Left hindlimb (tissue), 1 donor: ENCODE measurements at regions not wholly inside any gene's neighbourhood (a gene's known extent, or its start where the extent isn't known, plus 50 kb on each side); places are given as distances from the start of the nearest gene placed in this dataset.
"Not testable (repeated sequence)": the region's sequence is repeated elsewhere in the genome, so short reads cannot be mapped to it uniquely, and the experiment has no call there.

Experiments used
- DNase-seq: peaks from one replicate; pipeline ENCODE4 v3.0.0-alpha.2; 2018

DNA sequence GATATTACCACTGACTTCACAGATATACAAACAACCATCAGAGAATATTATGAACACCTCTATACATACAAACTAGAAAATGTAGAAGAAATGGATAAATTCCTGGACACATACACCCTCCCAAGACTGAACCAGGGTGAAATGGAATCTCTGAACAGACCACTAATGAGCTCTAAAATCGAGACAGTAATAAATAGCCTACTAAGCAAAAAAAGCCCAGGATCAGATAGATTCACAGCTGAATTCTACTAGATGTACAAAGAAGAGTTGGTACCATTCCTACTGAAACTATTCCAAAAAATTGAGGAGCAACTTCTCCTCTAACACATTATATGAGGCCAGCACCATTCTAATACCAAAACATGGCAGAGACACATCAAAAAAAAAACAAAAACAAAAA, 837.7 kb downstream of the FSCB start:
- DNase-seq: no peak

DNA sequence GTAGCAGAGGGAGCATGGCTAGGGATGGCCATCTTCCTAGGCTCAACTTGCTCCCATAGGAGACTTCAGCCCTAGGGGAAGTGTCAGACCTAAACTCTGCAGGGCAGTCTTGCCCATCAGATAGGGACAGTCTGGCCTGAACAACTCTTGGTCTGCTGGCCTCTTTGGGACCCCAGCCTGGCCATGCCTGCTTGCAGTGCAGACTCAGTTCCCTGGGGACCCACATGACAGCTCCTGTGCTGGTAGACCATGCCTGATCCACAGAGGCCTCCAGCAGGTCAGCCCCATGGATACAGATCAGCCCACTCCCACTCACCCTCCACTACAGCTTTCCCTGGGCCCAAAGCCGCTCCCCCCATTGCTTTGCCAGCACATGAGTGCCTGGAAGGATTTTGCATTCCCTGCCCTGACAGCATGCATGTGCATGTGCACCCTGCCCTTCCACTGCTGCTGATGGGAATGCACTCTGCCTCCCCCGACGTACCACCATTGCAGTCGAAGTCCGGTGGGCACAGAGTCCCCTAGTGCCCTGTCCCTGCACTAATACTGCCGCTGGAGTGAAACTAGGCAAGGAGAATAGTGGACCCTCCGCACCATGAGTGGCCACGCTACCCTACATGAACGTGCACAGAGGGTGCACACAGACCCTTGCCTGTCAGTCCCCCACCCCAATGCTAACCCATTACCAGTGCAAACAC, 841.4 kb downstream of the FSCB start:
- no peak for DNase-seq

DNA sequence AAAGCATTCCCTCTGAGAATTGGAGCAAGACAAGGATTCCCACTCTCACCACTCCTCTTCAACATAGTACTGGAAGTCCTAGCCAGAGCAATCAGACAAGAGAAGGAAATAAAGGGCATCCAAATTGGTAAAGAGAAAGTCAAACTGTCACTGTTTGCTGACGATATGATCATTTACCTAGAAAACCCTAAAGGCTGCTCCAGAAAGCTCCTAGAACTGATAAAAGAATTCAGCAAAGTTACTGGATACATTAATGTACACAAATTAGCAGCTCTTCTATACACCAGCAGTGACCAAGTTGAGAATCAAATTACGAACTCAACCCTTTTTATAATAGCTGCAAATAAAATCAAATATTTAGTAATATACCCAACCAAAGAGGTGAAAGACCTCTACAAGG, 851.9 kb downstream of the FSCB start:
- not testable (repeated sequence) for DNase-seq

DNA sequence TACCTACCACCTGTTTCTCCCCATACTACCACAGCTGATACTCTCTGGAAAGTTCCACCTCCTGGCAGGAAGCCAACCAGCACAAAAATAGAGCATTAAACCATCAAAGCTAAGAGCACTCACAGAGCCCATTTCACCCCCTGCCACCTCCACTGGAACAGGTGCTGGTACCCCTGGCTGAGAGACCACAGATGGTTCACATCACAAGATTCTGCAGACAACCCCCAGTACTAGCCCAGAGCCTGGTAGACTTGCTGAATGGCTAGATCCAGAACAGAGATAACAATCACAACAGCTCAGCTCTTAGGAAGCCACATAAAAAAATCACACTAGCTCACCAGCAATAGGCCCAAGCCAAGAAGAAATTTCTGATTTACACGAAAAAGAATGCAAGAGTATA, 855.2 kb downstream of the FSCB start:
- DNase-seq: no peak

DNA sequence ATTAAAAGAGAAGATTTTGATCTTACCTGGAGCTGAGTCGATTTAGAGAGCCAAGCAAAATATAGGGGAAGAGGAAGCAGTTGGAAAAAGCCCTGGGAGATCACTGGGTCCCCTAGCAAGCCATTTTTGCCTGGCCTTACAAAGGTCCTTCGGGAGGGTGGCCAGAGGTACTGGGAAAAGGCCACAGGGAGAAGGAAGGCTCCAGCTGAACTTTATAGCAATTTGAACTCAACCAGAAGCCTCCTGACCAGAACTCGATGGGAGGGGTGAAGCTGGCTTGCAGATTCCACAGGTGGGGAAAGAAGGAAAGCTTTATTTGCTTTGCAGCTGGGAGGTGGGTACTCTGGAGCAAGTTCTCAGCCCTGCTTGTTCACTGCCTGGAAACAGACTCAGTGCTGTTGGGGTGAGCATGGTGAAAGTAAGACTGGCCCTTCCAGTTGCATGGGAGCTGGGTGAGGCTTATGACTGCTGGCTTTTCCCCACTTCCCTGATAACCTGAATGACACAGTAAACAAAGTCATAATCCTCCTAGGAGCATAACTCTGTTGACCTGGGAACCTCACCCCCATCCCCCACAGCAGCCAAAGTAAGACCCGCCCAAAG, 855.8 kb downstream of the FSCB start:
- DNase-seq: no peak

DNA sequence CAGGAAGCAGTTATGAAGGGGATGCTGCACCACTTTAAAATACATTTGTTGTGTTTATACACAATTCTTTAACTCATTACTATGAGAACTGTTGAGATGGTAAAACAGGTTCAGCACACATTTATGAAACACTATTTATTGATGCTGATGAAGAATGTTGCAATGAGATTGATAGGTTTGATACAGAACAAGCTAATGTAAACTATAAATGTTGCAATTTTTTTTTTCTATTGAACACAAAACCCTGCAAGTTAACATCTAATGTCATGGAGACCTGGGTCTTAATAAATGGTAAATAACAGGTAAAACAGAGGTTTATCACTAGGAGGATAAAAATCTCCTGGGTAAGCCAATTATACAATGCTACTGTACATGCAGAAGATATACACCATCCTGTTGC, 857.6 kb downstream of the FSCB start:
- DNase-seq: no peak

DNA sequence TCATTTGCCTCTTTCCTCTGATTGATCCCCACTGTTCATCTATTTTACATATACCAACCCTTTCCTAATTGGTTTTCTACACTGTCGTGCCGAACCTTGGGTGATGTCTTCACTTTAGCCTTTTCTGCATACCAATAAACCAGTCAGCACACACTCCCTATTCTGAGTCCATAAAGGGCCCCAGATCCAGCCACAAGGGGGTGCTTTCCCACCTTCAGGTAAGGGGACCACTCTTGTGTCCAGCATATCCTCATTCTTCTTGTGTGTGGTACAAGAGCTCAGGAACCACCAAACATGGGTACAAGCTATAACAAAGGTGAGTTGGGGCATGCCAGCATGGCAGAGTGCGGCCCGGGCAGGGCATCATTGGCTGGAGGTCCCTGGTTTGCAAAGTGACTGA, 859.8 kb downstream of the FSCB start:
- no peak for DNase-seq

DNA sequence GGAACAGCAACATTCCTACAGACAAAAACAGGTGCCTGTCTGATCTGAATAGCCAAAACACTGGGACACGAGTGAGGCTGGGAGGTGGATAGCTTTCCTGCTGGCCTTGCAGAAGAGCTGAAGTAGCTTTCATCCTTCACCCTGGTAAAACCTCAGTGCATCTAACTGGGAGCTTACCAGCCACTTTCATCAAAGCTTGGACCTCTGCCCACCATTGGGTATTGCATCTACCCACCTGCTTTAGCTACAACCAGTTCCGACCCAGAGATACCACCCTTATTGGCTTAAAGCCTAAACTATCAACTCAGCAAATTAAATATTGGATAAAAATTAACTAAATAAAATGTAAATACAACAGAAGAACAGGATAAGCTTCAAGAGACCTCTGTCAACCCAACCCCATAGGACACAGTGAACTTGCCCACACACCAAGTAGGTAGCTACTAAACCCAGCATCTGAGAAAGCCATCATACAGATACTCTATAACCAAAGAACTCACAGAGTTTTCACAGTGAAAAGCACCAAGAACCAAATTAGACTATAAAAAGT, 866.3 kb downstream of the FSCB start:
- DNase-seq: no peak

DNA sequence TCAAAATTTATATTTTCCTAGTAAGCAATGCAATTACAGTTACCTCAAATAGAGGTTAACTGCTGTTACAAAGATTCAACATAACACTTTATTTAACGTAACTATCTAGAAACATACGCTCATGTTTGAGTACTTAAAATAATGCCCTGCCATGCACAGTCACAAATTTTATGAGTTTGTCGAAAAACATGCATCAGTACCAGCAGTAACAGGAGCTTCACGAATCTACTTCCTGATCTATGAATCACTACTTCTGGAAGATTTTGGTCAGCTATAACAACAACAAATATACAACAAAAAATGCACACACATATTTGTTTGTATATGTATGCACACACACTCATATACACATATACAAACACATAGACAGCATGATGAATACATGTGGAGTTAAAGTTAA, 881.8 kb downstream of the FSCB start:
- no peak for DNase-seq

DNA sequence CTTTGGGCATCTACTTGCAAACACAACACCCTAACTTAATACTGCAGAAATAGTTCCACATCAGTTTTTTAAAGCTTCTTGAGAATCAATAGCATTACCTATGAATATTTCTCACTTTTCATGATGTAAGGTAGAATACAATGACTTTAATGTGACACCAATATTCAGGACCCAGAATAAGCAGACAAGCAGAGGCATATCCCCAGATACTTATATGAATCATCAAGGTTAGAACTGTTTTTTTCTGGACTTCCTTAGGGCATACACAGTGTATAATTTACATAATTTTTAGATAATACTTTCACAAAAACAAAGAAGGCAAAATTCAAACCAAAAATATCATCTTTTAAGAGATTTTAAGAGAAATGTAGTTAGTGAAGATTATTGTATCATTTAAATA, 885.8 kb downstream of the FSCB start:
- DNase-seq: no peak

DNA sequence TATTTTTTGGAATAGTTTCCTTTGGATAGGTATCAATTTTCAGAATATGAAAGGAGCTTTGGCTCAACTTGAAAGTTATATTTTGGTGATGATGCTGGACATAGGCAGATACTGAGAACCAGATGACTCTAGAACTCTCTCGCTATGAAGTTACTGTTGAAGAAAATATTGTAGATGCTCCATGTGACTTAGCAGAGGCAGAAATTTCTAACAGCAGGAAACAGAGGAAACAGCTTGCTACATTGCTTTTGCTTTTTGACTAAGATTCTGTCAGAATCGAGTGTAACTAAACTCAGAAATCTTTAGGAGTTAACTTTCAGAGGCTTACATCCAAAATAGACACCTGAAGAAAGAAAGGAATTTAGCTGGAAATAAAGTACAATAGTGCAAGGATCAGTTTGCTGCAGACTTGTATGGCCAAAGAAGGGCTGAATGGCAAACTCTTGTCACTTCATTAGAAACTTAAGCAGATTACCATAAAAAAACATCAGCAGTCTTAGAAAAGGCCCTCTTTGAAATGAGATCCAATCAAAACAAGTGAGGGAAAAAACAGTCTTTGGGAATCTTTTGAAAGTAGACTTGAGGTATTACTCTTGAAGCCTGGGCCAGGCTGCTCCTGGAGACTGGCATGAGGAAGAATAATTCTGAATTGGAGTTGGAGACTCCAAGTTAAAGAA, 911.8 kb downstream of the FSCB start:
- no peak for DNase-seq

DNA sequence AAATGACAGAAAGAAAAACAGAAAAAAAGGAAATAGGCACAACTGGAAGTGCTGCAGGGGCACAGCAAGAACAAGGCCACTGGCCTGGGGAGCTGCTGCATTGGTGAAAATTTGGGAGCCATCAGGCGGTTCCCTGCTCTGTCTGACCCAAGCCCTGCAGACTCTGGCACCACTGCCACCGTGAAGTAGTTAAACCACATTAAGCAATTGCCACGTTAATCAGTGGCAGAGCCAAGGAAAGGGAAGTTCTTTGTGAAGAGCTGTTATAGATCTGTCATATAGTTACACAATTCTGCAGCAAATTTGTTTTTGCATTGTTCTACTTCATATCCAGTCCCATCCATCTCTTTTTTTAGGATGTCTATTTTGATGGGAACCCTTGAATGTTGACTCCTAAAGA, 915.3 kb downstream of the FSCB start:
- DNase-seq: no peak

DNA sequence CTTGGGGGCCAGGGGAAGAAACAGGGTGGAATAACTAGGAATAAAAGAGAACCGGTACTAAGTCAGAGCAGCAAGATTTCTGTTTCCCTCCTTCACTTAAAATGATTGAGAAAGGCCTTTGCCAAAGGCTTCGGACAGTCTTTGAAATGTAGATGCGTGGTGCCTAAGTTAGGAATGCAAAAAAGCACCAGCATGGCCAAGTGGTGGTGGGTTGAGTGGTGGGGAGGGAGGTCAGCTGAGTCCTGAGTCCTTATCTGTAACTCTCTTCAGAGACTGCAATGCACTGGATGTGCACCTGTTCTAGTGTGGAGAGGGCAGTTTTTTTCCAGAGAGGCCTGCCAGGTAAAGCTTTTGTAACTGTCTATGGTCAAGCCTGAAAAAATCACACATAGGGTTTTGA, 919.9 kb downstream of the FSCB start:
- DNase-seq: no peak

DNA sequence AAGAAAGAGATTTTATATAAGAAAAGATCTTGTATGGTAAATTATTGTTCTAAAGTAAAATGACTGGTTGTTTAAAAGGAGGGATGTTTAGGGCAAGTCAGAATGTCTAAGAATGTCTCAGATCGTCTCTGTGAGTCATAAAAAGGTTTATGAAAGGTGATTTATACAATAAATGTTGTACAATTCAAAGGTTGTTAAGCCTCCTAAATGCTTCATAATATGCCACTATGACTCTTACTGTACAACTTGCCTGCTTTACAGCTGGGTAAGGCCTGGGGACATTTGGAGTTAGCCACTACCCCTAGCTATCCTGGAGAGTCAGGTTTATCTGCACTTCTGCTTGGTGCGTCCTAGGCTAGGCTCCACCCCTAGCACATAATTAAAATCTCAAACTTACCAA, 927.4 kb downstream of the FSCB start:
- DNase-seq: no peak

DNA sequence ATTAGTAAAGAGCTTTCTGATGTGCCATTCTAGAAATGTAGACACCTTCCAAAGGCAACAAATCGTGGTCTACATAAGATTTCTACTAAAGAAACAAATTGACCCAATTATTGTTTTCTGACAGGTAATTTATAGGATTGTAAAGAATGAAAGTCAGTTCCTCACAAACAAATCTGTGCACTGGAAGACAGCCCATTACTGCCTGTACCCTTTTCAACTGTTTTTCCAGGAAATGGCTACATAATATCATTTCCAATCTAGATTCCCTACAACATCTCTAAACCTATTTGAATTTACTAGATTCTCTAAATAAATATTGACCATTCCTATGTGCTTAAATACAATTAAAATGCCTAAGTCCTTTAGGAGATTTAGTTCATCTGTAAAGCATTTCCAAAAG, 939.1 kb downstream of the FSCB start:
- DNase-seq: no peak

DNA sequence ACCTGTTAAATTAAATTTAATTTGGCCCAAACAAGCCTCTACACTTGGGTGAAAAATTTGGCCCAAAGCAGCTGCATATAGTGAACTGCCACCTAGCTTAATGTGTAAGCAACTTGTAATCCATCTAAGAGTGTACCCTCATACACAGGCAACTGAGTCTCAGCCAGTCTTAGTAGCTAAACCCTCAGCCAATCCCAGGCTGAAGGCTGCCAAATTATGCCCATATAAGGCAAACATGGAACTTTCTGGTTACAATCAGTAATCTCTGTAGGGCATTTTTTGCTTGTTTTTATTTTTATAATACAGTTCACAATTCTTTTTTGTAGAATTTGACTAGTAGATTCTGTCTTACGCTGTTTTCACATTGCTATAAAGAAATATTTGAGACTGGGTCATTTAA, 958.7 kb downstream of the FSCB start:
- DNase-seq: no peak

DNA sequence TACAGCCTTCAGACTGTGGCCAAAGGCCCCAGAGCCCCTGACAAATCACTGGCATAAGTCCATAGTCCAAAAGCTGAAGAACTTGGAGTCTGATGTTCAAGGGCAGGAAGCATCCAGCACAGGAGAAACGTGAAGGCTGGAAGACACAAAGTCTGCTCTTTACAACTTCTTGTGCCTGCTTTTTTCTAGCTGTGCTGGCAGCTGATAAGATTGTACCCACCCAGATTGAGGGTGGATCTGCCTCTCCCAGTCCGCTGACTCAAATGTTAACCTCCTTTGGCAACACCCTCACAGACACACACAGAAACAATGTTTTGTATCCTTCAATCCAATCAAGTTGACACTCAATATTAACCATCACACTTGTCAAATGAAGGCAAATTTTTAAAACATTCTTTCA, 959.5 kb downstream of the FSCB start:
- not testable (repeated sequence) for DNase-seq

DNA sequence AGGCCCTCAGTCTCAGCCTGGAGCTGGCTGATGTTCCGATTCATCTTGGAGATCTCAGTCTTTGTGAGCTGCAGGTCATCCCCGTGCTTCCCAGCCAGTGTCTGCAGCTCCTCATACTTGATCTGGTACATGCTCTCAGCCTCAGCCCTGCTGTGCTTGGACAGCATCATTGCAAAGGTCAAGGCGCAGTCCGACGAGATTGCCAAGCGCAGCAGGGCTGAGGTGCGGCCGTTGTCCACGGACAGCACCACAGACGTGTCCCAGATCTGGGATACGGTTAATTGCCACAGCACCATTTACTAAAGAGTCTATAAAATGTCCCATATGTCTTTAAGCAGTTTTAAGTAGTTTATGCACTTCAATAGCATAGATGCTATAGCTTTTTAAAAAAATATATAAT, 965.7 kb downstream of the FSCB start:
- no peak for DNase-seq

DNA sequence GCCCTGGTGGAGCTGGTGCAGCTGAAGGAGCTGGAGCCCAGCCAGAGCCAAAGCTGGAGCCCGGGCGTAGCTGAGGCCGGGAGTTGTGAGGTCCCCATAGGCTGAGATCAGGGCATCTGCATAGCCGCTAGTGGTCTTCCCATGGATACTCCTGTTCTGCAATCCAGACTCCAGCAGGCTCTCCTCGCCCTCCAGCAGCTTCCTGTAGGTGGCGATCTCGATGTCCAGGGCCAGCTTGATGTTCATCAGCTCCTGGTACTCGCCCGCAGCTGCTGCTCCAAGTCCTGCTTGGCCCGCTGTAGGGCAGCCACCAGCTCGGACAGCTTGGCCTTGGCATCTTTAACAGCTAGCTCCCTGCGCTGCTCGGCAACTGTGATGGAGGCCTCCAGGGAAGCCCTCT, 966.1 kb downstream of the FSCB start:
- DNase-seq: no peak

DNA sequence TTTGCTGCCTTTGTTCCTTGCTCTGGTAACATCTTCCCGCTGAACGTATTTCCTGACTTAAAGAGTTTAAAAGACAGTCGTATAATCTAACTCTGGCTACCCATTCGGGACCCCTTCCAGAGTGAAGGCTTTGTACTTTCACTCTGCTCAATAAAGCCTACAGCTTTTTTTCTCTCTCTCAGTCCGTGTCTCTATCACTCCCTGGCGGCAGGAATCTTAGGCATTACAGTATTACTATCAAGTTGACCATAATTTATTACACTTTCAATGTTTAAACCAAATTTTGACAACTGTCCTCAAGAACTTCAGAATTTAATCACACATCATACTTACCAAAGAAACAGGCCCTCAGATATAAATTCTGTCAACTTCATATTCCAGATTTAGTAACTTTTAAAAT, 967.9 kb downstream of the FSCB start:
- DNase-seq: no peak

DNA sequence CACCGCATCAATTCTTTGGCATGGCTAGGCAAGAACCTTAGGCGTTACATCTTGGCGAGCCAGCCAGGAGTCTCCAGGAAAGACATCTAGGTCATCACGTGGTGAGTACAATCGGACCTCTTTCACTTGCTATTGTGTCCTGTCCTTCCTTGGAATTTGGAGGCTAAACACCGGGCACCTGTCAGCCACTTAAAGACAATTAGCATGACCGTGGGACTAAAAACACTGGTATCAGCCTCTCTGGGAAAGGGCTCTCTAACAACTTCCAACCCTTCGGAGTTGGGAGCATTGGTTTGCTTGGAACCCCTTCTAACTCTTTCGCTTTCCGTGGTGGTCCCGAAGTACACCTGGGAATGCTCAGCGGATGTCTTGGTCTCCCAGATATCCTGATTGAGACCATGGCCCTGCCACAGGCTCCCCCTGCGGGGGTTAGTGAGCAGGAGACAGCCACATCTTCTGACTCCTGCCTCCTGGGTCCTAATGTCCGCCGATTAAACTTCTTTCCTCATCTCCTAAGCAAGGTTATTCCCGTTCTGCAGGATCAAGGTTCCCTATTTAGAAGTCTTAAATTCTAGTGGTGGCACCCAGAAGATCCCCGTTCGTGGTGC, 971.7 kb downstream of the FSCB start:
- DNase-seq: no peak

DNA sequence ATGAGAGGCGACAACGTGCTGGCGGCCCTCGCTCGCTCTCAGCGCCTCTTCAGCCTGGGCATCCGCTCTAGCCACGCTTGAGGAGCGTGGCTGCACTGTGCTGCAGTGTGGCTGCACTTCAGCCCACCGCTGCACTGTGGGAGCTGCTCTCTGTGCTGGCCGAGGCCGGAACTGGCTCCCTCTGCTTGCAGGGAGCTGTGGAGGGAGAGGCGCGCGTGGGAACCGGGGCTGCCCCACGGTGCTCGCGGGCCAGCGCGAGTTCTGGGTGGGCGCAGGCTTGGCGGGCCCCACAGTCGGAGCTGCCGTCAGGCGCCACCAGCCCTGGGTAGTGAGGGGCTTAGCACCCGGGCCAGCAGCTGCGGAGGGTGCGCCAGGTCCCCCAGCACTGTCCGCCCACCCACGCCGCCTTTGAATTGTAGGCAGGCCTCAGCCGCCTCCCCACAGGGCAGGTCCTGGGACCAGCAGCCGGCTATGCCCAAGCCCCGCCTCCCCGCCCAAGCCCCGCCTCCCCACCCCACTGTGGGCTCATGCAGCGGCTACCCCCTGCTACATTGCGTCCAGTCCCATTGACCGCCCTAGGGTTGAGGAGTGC, 974.2 kb downstream of the FSCB start:
- no peak for DNase-seq

DNA sequence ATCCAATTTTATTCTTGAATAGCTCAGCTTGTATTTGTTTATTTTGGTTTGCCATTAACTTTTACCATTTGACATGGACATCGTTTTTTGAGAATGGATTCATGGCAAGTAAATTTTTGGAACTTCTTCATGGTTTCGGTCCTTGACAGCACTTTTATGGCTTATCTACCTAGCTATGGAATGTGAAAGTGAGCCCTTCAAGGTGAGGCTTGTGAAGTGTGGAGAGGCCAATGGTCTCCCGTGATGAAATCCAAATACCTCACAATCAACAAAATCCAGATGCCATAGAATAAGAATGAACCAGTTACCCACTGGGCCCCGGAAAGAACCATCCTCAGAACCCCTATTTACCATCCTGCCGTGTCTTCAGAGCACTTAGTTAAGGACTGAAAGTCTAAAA, 978.8 kb downstream of the FSCB start:
- no peak for DNase-seq

DNA sequence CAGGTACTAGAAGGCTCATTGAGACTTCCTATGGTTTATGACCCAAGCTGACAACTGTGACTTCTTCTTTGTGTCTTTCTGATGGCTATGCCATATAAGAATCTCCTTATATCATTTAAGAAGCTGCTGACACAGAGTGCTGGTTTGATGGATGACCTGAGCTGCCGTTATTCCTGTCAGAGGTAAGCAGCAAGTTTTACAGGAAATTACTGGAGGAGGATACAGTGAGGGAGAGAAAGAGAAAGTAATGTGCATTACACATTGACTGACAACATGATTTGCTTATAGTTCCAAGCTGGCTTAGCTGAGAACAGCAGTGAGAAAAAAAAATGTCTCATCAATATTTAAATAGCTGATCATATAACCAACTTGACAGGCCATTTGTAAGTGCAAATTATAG, 981.4 kb downstream of the FSCB start:
- no peak for DNase-seq
